KMS-11 (cell line): ENCODE measurements at regions not wholly inside any gene's neighbourhood (a gene's known extent, or its start where the extent isn't known, plus 50 kb on each side); places are given as distances from the start of the nearest gene placed in this dataset.

Experiments used
- H2AFZ ChIP-seq: fragments of 200-600 bp; sonication (generic); 2 replicates; pipeline ENCODE4 v1.6.1; 2016; ENCODE audit warnings: antibody characterized with exemption, mixed run types, low read depth
- H3K27ac ChIP-seq: fragments of 200-600 bp; sonication (generic); 2 replicates; pipeline ENCODE4 v1.6.1; 2016; ENCODE audit warnings: mild to moderate bottlenecking, mixed run types
- H3K27me3 ChIP-seq: fragments of 200-600 bp; sonication (generic); 2 replicates; pipeline ENCODE4 v1.6.1; 2017; ENCODE audit warnings: mild to moderate bottlenecking, low read depth, mixed run types, moderate library complexity; ENCODE audit not compliant: insufficient read depth
- H3K36me3 ChIP-seq: fragments of 200-600 bp; sonication (generic); 2 replicates; pipeline ENCODE4 v1.6.1; 2017; ENCODE audit warnings: mild to moderate bottlenecking, mixed run types; ENCODE audit not compliant: insufficient read depth
- H3K4me1 ChIP-seq: fragments of 200-600 bp; sonication (generic); 2 replicates; pipeline ENCODE4 v1.6.1; 2016; ENCODE audit warnings: mild to moderate bottlenecking, low read depth, mixed run types; ENCODE audit not compliant: poor library complexity, severe bottlenecking
- H3K4me2 ChIP-seq: fragments of 200-600 bp; sonication (generic); 2 replicates; pipeline ENCODE4 v1.7.0; 2016; ENCODE audit warnings: mild to moderate bottlenecking, mixed run types
- H3K4me3 ChIP-seq: fragments of 200-600 bp; sonication (generic); IDR thresholded peaks from 2 replicates; pipeline ENCODE4 v1.6.1; 2017; ENCODE audit warnings: low read depth, low read length, mixed read lengths; ENCODE audit not compliant: insufficient read depth
- H3K79me2 ChIP-seq: fragments of 200-600 bp; sonication (generic); 2 replicates; pipeline ENCODE4 v1.6.1; 2016; ENCODE audit warnings: low read depth, mixed run types; ENCODE audit not compliant: insufficient read depth
- H3K9ac ChIP-seq: fragments of 200-600 bp; sonication (generic); 2 replicates; pipeline ENCODE4 v1.6.1; 2016; ENCODE audit warnings: mild to moderate bottlenecking, mixed run types
- H4K20me1 ChIP-seq: fragments of 200-600 bp; sonication (generic); 2 replicates; pipeline ENCODE4 v1.6.1; 2016; ENCODE audit warnings: mild to moderate bottlenecking, mixed run types; ENCODE audit not compliant: insufficient read depth
- CTCF ChIP-seq: fragments of 200-600 bp; sonication (generic); conservative IDR thresholded peaks from 2 replicates; pipeline ENCODE4 v1.6.1; 2017; ENCODE audit warnings: low read depth, mild to moderate bottlenecking, antibody characterized with exemption, low read length, moderate library complexity, mixed read lengths

DNA sequence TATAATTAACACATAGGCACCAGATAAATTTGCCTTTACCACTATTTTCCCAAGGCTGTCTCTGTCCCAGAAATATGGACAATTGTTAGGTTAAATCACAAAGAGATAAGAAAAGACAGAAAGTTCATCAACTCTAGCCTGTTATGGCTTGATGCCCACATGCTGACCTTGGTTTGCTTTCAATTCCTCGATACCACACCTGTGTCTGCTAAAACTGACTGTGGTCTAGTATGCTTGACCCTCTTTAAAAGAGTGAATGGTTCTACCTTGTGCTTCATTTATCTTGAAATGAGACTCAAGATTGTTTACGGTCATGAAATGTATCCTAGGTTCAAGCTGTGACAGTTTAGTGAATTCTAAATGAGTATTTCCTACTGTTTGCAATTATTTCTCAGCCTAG is 909.0 kb upstream of the LRRTM1 start:
- H4K20me1 ChIP-seq = no peaks in the 10 kb centered on the region
- peaks cover 5% of the 10 kb centered on the region for H3K4me1 ChIP-seq
- no peaks in the 10 kb centered on the region for H3K36me3 ChIP-seq
- no peak overlapping the region for H3K9ac ChIP-seq
- no peak overlapping the region for H2AFZ ChIP-seq
- no peak for TF ChIP-seq CTCF
- no peak overlapping the region for H3K27ac ChIP-seq
- H3K27me3 ChIP-seq = no peaks in the 10 kb centered on the region
- no peaks in the 10 kb centered on the region for H3K79me2 ChIP-seq
- no peak overlapping the region for H3K4me3 ChIP-seq
- peak overlapping the region; percentile 4; the same call in 1 of the 2 replicates for H3K4me2 ChIP-seq

- no peaks in the 10 kb centered on the region for H3K4me1 ChIP-seq
- no peak overlapping the region for H3K4me3 ChIP-seq
- no peaks in the 10 kb centered on the region for H3K79me2 ChIP-seq
- no peak overlapping the region for H2AFZ ChIP-seq
- no peaks in the 10 kb centered on the region for H3K27me3 ChIP-seq
- H3K9ac ChIP-seq = no peak overlapping the region
- no peak overlapping the region for H3K4me2 ChIP-seq
- no peak overlapping the region for H3K27ac ChIP-seq
- no peaks in the 10 kb centered on the region for H4K20me1 ChIP-seq
- TF ChIP-seq CTCF = no peak
- H3K36me3 ChIP-seq = no peaks in the 10 kb centered on the region
Measured at GRCh38 chr2:81206216-81206615, 901.7 kb upstream of the LRRTM1 start.

DNA sequence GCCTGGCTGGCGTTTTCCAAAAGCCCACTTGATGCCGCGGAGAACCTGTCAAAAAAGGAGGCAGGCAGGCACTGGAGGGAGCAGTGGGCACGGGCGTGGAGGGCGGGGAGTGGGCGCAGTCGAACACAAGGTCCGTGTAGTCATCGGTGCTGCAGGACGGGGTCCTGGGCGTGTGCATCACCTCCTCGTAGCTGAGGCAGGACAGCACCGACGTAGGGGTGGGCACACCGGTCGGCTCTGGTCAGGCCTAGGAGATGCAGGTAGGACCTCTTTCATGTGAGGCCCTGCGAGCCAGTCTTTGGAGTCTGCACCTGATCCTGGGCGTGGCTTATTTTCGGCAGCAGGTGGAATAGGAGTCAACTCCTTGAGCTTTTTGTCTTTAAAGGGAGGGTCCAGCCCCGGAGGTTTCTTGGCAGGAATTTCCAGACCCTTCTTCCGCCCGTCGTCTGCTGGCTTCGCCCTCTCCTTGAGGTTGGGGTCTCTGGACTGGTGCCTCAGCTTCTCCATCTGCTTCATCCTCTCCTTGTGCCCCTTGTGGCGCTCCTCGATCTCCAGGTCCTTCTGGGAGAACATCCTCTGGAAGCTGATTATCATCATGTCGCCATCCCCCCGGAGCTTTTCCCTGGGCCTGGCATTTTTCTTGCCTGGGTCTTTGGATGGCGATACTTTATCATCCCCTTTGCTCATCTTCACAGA is 892.5 kb upstream of the LRRTM1 start:
- Histone ChIP-seq H3K4me1 (no peaks in the 10 kb centered on the region), H3K27me3 (no peaks in the 10 kb centered on the region), H3K4me3 (no peak overlapping the region), H3K27ac (no peak overlapping the region), H4K20me1 (no peaks in the 10 kb centered on the region), H3K9ac (no peak overlapping the region), H3K4me2 (no peak overlapping the region), H3K79me2 (no peaks in the 10 kb centered on the region), H2AFZ (no peak overlapping the region), H3K36me3 (no peaks in the 10 kb centered on the region)
- no peak for TF ChIP-seq CTCF

DNA sequence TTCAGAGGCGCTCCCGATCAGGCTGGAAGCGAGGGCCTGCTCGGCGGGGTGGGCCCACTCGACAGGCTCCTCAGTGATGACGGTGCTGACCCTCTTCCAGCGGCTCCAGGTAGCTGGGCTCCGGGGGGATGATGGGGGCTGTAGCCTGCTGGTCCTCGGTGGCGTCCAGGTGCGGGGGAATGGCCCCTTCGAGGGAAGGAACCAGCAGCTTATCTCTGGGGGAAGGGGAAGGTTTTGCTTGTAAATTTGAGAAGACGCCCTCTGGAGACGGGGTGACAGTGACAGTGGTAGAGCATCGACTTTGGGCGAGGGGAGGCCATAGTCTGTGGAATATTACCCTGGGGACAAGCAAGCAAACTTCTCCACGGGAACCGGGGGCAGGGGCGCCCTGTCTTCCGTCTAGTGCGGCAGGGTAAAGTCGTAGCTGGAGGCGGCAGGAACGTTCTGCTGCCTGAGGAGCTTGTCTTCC is 891.9 kb upstream of the LRRTM1 start:
- no peak for TF ChIP-seq CTCF
- H4K20me1 ChIP-seq = no peaks in the 10 kb centered on the region
- H3K79me2 ChIP-seq = no peaks in the 10 kb centered on the region
- H3K4me2 ChIP-seq = no peak overlapping the region
- no peak overlapping the region for H3K4me3 ChIP-seq
- no peaks in the 10 kb centered on the region for H3K4me1 ChIP-seq
- no peaks in the 10 kb centered on the region for H3K27me3 ChIP-seq
- no peak overlapping the region for H3K27ac ChIP-seq
- no peaks in the 10 kb centered on the region for H3K36me3 ChIP-seq
- no peak overlapping the region for H2AFZ ChIP-seq
- no peak overlapping the region for H3K9ac ChIP-seq
